Epithelial cell of proximal tubule (primary cell): ENCODE measurements at regions not wholly inside any gene's neighbourhood (a gene's known extent, or its start where the extent isn't known, plus 50 kb on each side); places are given as distances from the start of the nearest gene placed in this dataset.

ENCODE experiments used
- DNase-seq: peaks from one replicate; pipeline ENCODE4 v3.0.0-alpha.2; 2011; ENCODE audit warnings: low read depth
- H3K4me3 ChIP-seq: 2 replicates; pipeline ENCODE4 v1.5.1; 2011; ENCODE audit warnings: low read depth, mild to moderate bottlenecking, low read length
- CTCF ChIP-seq: conservative IDR thresholded peaks from 2 replicates; pipeline ENCODE4 v1.5.1; 2012; ENCODE audit warnings: low read depth, mild to moderate bottlenecking, low read length

DNA sequence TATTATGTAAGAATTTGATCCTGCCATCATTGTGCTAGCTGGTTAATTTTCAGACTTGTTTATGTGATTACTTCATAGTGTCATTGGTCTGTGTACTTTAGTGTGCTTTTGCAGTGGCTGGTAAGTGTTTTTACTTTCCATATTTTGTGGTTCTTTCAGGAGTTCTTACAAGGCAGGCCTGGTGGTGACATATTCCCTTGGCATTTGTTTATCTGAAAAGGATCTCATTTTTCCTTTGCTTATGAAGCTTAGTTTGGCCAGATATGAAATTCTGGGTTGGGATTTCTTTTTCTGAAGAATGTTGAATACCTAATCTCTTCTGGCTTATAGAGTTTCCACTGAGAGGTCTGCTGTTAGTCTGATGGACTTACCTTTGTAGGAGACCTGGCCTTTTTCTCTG, 72.8 kb upstream of the MC4R start:
- H3K4me3 ChIP-seq: no peak overlapping the region
- DNase-seq: no peak
- TF ChIP-seq CTCF: no peak

GRCh38 chr18:60446821-60447220, 74.2 kb upstream of the MC4R start:
- no peak overlapping the region for H3K4me3 ChIP-seq
- no peak for TF ChIP-seq CTCF
- DNase-seq: no peak

DNA sequence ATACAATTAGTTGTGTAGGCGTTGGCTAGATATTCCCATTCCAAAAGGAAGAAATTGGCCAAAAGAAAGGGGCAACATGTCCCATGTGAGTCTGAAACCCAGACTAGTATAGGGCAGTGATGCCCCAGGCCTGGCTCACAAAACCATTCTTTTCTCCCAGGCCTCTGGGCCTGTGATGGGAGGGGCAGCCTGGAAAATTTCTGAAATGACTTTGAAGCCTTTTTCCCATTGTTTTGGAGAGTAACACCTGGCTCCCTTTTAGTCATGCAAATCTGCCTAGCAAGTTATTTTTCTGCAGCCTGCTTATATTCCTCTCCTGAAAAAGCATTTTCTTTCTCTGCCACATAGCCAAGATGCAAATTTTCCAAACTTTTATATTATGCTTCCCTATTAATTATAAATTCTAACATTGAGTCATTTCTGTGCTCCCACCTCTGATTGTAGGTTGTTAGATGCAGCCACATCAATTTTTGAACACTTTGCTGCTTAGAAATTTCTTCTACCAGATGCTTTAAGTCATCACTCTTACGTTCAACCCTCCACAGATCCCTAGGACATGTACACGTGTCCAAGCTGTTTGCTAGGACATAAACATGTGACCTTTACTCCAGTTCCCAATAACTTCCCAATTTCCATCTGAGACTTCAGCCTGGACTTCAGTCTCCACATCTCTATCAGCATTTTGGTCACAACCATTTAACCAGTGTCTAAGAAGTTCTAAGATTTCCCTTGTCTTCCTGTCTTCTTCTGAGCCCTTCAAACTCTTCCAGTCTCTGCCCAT, 76.1 kb upstream of the MC4R start:
- H3K4me3 ChIP-seq: no peak overlapping the region
- no peak for TF ChIP-seq CTCF
- no peak for DNase-seq

- DNase-seq: no peak
- H3K4me3 ChIP-seq: no peak overlapping the region
- no peak for TF ChIP-seq CTCF
These were observed 79.8 kb upstream of the MC4R start for GRCh38 chr18:60452421-60452820.

GRCh38 chr18:60466677-60467076, 94.1 kb upstream of the MC4R start:
- no peak for DNase-seq
- H3K4me3 ChIP-seq: no peak overlapping the region
- TF ChIP-seq CTCF: no peak

GRCh38 chr18:60469387-60470100, 97.0 kb upstream of the MC4R start:
- H3K4me3 ChIP-seq: no peak overlapping the region
- DNase-seq: no peak
- TF ChIP-seq CTCF: no peak

DNA sequence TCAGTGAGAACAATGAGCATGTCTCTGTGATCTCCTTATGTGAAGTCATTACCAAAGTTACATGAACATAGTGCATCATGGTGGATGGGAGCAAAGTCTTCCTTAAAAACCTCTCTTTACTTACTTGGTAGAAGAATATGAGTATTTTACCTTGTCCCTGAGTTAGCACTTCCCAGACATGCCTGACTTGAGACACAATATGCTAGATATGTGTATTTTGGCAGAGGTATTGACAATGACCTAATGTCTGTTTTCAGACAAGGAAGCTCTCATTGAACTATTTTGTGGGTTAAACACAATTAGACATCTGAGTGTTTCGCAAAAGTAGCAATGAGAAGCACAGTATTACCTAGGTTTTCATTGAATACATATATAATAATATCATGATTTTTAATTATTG, 99.1 kb upstream of the MC4R start:
- no peak overlapping the region for H3K4me3 ChIP-seq
- peak; percentile 69 for DNase-seq

More for the DNA sequence above, 99.1 kb upstream of the MC4R start:
- no peak for TF ChIP-seq CTCF
